CD1c-positive myeloid dendritic cell (primary cell): ENCODE measurements at regions not wholly inside any gene's neighbourhood (a gene's known extent, or its start where the extent isn't known, plus 50 kb on each side); places are given as distances from the start of the nearest gene placed in this dataset.
A peak's percentile ranks its signal among the peaks of the same experiment; 100 is the strongest.

Experiments used
- DNase-seq: peaks from one replicate; pipeline ENCODE4 v3.0.0-alpha.2; 2016; ENCODE audit errors: extremely low spot score

DNA sequence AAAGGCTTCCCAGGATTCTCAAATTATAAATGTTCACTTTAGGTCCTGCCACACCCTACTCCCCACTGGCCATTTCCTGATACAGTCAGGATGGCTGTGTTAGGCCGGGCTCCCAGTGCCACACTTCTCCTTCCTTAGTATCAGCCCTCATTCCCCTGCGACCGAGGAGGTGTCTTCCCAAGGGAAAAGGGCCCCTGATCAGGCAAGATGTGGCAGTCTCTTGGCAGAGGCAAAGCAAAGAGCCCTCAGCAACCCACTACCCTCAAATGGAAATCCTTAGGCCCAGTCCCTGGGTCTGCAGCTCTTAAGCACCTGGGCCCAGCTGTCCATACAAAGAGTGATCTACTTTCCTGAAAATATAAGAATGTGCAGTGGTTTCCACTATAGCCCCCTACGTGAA, 96.5 kb upstream of the VASH1 start:
- no peak for DNase-seq

DNA sequence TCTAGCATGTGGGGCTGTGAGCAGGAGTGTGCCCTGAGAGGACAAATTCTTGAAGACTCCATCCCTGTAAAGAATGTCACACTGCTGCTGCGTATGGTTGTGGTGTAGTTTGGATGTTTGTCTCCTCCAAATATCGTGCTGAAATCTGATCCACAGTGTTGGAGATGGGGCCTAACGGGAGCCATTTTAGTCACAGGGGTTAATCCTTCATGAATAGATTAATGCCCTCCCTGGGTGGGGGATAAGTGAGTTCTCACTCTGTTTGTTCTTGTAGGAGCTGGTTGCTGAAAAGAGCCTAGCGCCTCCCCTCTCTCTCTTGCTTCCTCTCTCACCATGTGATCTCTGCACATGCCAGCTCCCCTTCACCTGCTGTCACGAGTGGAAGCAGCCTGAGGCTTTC, 94.5 kb upstream of the VASH1 start:
- DNase-seq = no peak

DNA sequence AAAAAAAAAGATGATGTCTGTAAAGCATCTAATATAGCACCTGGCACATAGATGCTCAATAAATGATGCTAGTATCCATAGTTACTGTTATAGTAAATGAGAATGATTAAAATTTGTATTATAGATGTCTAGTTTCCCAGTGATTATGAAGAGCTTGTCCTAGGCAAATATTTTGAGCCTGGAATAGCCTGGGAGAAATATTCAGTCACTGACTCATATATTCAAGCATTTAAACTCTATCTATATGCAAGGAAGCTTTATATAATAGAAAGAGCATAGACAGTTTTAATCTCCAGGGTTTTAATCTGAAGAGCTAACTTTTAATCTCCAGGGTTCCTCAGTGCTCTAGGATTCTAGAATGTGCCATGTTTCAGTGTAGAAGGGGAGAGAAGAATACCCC, 91.5 kb upstream of the VASH1 start:
- DNase-seq = no peak

DNA sequence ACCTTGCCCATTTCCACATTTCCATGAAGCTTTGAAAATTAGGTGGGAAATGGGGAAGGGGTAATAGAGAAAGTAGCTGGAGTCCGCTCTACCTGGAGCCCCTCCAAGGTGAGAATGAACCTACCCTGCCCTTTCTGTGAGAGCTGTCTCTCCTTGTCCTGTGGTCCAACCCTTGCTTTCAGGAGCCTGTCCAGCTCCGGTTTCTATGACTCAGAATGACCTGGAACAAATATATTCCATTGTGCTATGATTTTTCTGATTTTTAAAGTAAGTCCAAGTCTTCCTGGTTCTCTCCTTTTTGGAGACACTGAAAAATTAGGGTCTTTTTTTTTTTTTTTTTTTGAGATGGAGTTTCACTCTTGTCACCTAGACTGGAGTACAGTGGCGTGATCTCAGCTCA, 89.1 kb upstream of the VASH1 start:
- no peak for DNase-seq

DNA sequence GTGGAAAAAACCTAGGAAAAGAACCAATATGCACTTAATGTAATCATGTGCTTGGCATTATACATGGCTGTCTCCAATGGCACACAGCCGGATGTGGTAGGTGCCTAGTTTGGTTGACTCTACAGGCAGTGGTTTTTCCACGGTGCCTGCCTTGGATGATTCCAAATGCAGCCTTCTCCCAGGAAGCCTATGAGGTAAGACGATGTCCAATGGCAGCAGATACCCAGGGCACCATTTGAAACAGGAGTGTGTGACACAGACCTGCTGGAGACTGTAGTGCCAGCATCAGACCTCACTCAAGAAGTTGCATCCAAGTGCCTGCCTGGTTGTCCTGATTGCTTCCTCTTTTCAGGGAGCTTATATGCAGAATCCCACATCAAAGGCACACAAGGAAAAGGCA, 88.0 kb upstream of the VASH1 start:
- DNase-seq = no peak

DNA sequence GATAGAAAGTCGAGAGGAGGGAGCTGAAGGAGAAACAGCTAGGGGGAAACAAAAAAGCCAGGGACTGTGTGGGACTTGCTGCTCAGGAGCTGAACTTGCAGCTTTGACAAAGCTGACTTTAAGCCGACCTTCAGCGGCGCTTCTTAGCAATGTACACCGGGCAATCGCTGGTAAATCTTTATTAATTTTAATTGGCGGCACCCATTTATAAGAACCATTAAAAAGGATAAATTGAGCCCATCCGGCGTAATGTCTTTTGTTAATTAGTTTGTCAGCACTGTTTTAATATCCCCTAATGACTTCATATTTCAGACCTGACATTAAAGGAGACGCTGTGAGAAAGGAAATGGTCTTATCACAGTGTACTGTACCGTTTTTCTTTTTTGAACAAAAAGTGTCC, 86.2 kb upstream of the VASH1 start:
- no peak for DNase-seq

DNA sequence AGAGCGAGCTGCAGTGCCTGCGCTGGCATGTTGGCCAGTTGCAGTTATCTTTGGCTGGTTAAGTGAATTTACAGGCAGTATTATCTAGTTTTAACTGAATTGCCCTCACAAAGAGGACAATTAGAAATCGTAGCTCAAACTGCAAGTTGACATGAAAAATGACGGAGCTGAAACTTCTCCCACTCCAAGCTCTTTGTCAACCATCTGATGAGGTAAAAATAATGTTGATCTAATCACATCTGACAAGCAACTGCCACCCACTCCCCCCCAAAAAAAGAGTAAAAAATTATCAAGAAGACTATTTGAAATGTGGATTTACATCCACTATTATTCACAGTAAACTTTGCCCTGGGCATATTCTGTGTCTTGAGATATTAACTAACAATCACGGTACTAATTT, 84.7 kb upstream of the VASH1 start:
- no peak for DNase-seq

DNA sequence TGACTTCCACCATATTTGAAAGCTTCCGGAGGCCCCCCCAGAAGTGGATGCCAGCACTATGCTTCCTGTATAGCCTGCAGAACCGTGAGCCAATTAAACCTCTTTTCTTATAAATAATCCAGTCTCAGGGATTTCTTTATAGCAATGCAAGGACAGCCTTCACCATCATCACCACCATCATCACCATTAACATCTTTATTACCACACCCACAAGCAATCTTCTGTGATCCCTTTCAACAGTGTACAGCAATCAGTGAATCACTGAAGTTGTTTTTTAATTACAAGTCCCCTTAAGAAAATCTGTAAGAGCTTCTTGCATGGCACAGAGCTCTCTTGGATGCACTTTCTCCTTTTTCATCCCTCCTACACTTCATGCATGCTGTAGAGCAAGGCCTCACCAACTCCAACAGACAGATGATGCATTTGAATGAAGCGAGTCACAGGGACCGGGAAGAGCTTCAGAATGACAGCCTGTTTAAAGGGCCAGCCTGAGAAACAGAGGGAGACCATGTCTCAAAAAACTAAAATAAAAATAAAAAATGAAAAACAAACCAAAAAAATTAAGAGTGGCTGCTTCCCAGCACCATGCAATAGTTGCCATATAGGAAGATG, 83.6 kb upstream of the VASH1 start:
- no peak for DNase-seq

DNA sequence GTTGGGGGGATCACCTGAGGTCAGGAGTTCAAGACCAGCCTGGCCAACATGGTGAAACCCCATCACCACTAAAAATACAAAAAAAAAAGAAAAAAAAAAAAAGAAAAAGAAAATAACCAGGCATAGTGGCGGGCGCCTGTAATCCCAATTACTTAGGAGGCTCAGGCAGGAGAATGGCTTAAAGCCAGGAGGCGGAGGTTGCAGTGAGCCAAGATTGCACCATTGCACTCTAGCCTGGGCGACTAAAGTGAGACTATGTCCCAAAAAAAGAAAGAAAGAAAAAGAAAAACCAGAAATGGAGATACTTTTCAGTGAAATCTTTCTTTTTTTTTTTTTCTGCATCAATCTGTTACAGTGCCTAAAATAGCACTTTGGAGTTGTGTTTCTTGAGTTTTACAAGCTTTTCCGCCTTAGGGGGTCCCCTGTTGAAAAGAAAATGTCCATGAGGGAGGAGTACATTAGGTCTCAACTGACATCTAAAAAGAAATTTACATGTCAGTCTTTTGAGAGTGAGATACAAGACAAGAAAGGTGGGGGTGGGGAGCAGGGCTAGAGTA, 82.9 kb upstream of the VASH1 start:
- no peak for DNase-seq

DNA sequence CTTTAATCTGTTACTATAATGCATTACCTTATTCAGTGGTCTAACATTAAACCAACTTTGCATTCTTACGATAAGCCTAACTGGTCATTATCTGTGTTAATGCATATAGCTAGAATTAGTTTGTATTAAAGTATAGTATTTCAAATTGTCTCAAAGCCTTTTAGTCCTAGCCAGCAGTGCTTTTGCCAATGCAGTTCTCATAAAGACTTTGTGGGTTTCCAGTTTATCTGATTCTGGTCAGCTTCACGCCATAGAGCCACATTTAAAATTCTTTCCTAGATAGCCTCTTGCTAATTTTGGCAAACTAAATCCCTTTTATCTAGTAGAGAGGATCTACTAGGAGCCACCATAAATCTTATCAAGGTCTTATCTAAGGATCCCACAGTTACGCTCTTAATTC, 78.9 kb upstream of the VASH1 start:
- DNase-seq = no peak

DNA sequence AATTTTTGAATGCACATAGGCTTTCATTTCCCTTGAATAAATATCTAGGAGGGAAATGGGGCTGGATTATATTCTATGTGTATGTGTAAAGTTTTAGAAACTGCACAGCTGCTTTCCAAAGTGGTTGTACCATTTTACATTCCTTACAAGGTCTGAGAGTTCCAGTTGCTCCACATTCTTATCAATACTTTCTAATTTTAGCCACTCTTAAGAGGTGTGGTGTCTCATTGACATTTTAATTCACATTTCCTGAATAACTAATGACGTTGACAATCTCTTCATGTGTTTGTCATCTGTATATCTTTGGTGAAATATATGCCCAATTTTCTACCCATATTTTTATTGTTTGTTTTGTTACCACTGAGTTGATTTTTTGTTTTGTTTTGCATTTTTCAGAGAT, 74.6 kb upstream of the VASH1 start:
- DNase-seq = no peak

DNA sequence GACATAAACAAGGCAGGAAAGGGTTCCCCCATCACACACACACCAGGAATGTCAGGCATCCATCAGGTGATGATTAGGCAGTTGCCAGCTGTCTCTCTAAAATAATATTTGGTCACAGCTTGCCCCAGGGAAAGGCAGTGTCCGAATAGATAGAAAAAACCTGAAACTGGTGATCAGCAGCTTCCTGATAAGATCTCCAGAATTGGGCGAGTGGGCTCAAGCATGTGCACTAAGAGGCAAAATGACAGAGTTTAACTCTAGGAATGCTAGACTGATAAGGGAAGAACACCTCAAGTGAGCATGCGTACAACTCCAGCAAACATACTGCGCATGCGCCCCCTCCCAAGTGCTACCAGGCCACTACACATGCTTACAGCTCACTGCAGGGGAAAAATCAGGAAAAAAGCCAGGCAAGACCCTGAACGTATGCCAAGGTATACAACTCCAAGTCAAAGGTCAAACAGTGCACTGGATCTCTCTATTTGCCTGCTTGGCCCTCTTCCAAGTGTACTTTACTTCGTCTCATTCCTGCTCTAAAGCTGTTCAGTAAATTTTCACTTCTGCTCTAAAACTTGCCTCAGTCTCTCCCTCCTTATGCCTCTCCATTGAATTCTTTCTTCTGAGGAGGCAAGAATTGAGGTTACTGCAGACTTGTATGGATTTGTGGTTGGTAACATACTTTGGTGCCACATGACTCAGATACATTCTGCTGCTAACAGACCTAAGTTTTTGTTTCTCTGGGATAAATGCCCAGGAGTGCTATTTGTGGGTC, 73.5 kb upstream of the VASH1 start:
- DNase-seq = no peak

DNA sequence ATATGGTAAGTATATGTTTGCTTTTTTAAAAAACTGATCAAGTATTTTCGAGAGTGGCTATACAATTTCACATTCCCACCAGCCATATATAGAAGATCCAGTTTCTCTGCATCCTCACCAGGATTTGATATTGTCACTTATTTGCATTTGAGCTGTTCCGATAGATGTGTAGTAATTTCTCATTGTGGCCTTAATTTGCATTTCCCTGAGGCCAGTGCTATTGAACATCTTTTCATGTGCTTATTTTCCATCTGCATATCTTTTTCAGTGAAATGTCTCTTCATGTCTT, 72.9 kb upstream of the VASH1 start:
- DNase-seq = no peak

DNA sequence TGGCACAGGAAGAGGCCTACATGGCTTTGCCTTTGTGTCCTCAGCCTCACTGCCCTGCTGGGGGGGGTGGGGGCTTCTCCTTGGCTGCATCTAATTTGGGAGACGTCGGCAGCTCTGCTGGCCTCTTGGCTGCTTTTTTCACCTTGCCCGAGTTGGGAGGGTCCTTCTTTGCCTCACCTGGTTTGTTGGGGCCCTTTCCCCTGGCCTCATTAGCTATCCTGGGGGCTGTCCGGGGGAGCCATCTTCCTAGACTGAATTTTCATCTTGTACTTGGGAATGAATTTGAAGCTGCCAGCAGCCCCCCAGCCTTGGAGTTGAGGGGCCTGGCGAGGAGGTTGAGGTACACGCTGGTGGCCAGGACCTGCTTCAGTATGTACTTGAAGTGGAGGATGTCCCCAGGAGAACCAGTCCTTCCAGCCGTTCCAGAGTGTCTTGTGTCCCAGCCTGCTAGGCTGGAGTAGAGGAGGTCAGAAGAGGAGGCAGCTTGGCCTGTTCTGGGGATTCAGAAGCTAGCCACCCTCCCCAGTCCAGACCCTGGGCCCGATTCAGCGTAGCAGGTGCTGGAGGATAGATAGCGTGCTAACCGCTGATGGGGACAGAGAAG, 70.7 kb upstream of the VASH1 start:
- no peak for DNase-seq

DNA sequence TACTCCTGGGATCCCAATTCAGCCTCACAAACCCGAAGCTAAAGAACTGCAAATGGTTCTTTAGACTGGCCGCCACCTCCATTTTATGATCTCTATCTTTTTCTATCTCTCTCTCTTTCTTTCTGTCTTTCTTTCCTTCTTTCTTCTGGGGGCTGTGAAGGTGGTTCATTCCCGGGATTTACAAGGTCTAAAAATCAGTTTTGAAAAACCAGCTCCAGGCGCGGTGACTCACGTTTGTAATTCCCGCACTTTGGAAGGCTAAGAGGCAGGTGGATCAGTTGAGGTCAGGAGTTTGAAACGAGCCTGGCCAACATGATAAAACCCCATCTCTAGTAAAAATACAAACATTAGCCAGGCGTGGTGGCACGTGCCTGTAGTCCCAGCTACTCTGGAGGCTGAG, 67.2 kb upstream of the VASH1 start:
- DNase-seq = no peak

DNA sequence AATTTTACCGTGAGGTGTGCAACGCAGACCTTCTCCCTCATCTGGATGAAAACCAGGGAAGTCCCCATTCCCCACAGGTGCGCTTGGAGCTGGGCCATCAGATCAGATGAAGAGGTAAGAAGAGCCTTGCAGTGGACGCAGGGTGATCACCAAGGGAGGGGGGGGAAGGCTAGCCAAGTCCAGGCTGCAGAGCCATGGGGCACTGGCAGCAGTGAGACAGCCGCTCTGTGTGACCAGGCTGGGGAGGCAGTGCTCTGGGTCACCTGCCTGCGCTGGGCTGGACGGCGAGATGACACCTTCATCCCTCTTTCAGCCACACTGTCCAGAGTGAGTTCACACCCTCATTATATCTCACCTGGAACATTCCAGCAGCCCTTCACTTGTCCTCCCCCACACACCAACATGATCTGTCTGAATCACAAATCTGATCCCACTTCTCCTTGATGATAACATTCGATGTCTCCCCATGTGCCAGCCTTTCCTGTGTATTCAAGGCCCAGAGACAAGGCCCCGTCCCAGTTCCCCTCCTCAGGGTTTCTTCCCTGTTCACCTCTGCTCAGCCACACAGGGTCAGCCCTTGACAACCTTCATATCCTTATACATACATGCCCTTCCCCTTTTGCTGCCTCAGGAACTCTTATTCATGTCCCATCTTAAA, 65.9 kb upstream of the VASH1 start:
- DNase-seq = no peak

DNA sequence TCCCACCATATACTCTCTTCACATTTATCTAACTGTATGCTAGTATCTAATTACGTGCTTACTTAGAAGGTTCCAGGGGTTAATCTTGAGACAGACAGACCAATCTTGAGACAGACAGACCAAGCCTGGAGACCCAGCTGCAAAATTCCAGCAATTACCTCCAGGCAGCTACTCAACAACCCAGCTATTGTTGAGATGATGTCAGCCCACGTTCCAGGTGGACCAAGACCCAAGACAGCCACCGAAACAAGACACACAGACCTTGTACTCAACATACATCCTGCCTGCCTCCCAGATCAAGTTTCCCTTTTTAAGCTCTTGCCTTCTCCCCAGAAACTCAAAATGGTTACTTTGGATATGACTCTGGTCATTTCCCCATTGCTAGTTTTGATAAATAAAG, 64.9 kb upstream of the VASH1 start:
- no peak for DNase-seq

DNA sequence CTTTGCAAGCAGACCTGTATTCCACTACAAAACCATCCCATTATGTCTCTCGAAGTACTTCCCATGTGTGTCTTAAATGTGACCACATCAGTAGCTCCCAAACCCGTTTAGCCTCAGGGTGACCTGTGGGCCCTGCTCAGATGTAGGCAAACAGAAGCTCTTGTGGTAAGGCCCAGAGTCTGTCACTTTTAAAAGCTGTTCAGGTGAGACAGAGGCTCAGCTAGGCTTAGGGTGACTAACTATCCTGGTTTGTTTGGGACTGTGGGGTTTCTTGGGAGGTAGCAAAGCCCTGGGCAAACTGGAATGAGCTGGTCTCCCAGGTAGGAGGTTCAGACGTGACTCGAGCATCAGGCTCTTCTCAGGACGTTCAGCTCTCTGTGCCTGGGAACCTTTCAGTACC, 64.5 kb upstream of the VASH1 start:
- DNase-seq = no peak

DNA sequence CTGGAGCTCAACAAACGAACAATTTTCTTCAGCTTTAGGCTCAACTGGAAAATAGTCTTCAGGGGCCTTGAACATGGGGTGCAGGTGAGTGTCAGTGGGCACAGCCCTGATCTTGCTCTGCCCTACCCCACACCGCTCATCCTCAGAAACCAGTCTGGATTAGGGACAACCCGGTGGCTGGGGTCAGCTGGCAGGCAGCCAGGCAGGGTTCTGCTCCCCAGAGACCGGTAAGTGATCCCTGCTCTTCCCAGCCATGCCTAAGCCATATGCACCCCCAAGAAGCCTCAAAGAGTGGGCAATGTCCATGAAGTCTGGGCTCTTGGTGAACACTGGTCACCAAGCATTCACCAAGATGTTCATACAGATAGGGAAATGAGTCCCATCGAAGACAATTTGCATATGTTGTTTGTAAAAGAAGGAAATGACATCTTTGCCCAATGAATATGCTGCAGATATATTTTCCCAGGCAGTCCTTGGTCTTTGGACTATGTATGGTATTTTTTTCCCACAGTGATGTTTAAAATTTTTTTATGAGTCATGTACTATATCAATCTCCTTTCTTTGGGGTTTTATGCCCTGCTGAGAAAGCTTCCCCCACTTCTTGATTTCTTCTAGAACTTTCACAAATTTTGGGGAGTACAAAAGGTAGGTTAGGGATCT, 63.9 kb upstream of the VASH1 start:
- no peak for DNase-seq

DNA sequence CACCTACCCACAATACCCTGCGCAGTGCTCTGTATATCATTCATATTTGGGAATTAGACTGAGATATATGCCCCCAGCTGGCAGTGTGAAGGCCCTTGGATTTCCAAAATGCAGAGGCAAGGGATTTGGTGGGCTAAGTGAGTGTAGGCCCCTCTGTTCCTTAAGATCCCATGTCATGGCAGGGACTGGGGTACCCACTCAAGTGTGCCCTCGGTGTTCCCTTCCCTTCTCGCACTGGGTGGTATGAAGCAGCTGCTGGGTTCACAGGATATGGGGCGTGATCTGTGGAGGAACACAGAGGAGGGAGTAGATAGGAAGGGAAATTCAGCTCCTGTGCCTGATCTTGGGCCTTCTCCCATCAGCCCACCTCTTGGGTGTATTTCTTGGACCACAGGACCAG, 63.1 kb upstream of the VASH1 start:
- DNase-seq = no peak

DNA sequence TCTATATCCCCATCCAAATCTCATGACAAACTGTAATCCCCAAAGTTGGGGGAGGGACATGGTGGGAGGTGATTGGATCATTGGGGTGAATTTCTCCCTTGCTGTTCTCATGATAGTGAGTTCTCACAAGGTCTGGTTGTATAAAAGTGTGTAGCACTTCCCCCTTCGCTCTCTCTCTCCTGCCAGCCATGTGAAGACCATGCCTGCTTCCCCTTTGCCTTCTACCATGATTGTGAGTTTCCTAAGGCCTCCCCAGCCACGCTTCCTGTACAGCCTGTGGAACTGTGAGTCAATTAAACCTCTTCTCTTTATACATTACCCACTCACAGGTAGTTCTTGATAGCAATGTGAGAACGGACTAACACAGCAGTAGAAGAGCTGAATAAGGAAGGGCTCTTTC, 62.6 kb upstream of the VASH1 start:
- DNase-seq = peak; percentile 32

DNA sequence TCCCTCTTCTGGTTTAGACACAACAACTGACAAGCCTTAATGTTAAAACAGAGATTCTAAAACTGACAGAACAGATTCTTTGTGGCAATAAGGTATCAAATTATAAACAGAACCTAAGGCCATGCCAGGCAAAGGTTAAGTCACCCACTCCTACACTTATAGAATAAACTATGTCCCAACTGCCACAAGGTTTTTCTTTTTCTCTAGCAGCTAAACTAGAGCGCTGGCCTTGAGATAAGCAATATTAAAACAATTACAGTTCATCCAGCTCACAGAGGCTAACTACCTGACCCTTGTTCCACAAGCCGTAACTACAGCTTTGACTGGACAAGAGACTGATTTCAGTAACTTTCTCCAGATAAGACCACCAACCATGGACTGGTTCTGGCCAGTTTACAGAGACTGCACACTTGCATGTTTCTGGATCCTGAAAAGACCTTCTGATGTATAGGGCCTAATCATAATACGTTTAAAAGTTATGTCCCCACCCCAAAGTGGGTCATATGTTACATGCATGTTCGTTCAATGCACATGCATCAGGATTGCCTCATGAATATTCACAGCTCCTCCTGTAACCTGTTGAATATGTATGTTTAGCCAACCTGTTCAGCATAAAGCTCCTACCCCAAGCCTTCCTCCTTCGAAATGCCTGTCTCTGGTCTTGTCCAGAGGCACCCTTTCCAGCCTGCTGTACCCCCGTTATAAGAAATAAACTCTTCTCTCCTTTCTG, 61.9 kb upstream of the VASH1 start:
- DNase-seq = no peak
